CD4-positive, alpha-beta T cell treated with Interleukin-21 for 1 hour (primary cell): ENCODE measurements at regions not wholly inside any gene's neighbourhood (a gene's known extent, or its start where the extent isn't known, plus 50 kb on each side); places are given as distances from the start of the nearest gene placed in this dataset.
"Not testable (repeated sequence)": the region's sequence is repeated elsewhere in the genome, so short reads cannot be mapped to it uniquely, and the experiment has no call there.

Source experiments
- DNase-seq: peaks from one replicate; pipeline ENCODE4 v3.0.0-alpha.2; 2020

DNA sequence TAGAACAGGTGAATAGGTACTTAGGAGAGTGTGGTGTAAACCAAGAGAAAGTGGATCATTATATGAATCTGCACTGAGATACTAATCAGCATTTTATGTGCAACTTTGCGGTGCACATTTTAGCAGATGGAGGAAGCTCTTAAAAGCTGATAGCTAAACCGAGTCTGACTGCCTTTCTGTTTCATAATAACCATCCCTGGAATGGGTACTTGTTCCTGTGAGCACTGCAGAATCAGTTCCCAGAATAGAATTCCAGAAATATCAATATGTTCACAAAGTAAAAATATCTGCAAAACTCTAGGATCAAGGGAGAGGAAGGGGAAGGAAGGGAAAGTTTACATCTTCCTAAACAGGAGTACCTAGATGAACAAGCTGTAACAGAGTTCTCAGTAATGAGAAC, 432.2 kb upstream of the HNRNPA3 start:
- DNase-seq, result no peak

DNA sequence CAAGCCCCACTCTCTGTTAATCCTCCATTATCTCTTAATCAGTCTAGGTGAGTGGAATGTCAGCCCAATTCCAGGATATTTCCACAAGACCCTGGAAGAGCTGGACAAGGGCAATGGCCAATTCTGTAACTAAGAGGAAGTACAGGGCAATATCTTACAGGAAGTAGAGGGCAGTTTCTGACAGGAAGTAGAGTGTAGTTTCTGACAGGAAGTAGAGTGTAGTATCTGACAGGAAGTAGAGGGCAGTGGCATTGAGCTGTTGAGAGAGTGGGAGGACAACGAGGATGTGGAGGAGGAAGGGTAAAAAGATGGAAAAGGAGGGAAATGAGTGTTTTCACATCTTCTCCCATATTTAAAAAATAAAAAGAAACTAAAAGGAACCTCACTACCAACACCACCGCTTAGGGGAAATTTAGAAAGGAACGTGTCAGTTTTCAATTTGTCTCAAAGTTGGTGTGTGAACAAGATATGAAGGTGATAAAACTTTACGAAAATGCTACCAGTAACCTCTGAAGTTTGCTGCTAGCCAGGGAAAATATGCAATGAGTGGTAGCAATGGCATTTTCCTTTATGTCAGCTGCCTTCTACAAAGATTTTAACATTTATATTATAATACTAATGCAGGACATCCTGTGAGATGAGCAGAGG, 430.9 kb upstream of the HNRNPA3 start:
- no peak for DNase-seq

DNA sequence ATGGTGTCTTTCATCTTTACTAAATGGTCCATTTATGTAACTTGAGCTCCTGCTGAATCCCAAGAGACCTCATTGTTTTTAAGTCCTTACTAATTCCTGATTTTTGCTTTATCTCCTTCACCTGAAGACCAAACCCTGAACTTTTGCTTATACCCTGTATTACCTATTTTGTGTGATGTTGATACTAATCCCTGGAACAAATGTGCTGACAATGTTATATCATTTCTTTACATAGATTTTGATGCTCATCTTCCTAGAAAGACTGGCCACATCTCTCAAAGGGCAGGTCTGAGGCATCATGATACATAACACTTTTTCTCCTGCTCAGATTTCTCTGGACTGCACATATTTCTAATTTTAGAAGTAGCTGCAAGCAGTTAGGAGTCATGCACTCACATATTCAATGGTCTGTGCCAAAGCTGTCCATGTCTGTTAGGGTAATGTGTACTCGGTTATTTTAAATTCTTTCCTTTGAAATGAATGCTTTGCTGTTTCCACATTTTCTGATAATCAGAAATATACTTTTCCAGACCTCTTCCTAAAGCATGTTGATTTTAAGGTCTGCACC, 427.9 kb upstream of the HNRNPA3 start:
- no peak for DNase-seq

DNA sequence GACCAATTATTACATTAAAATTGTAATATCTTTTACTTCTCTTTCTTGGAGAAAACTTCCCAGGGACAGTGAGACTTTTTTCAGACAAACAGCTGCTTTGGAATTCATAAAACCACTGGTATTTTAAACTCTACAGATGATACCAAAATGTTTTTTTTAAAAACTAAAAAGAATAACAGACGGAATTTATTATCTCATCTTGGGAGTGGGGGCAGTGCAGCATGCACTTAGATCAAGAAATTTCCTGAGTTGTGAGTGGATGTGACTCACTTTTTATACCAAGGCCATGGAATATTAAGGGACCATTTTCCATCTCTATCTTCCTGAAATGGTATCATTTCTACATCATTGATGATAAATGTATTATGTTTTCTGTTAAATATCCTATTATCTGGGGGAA, 422.8 kb upstream of the HNRNPA3 start:
- DNase-seq, result no peak

DNA sequence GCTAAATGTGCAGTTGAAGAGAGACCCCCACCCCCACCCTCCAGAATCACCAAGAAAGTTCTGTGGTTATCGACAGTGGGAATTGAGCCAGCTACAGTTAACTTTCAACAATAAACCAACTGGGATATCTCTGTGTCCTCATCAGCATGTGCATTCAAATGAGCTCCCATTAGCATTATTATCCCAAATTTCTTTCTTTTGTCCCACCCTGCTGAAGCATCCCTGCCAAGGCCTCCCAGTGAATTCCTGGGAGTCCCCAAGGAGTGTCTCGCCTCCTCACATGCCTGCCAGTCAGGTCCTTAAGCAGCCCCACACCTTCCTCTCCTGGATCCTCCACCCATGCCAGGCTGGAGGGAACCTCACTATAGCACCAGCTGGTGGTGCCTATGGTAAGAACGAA, 422.1 kb upstream of the HNRNPA3 start:
- no peak for DNase-seq

DNA sequence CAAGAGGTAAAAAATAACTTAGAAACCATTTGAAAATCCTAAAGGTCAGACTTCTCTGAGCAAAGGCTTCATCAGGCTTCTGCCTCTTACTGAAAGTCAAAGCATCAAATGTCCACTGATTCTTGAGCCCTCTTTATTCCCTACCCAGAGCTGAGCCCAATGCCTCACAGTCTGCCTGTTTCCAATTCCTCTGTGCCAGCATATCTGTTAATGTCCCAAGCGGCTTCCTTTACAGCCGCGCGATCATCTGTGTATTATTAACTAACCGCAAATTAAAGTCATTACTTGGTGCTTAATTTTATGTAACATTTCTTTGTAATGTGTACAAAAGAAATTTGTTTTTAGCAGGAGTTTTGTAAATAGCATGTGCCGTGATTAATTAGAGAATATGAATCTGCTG, 418.8 kb upstream of the HNRNPA3 start:
- no peak for DNase-seq

DNA sequence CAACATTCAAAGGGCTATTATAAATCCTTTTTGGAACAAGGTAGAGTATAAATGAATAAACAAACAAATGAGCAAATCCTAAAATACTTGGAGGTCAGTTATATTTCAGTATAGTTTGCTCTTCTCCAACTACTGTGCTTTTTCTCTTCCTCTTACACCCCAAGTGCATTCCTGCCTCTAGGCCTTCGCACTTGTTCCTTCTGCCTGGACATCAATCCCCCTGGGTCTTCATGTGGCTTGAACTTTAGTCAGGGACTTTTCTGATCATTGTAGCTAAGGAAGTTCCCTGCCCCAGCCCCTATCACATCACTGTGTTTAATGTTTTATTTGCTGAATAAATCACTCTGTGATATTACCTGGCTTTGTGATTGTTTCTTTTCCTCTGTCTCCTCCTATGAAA, 418.2 kb upstream of the HNRNPA3 start:
- no peak for DNase-seq

DNA sequence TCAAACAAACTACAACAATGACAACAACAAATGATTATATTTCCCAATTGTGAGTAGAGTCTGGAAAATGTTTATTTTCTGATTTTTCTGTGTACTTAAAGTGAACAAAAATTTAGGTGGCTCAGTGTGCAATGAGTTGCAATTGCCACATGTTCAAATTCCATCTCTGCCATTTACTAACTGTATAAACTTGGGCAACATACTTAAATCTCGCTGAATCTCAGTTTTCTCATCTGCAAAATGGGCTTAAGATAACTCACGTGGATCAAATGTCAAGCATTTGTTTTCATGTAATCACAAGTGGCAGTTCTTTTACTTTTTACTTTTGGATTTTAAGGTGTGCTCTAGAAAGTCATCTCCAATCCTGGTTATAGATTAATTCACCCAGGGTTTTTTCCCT, 416.8 kb upstream of the HNRNPA3 start:
- no peak for DNase-seq

DNA sequence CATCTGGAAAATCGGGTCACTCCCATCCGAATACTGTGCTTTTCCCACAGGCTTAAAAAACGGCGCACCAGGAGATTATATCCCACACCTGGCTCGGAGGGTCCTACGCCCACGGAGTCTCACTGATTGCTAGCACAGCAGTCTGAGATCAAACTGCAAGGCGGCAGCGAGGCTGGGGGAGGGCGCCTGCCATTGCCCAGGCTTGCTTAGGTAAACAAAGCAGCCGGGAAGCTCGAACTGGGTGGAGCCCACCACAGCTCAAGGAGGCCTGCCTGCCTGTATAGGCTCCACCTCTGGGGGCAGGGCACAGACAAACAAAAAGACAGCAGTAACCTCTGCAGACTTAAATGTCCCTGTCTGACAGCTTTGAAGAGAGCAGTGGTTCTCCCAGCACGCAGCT, 415.9 kb upstream of the HNRNPA3 start:
- DNase-seq, result not testable (repeated sequence)

DNA sequence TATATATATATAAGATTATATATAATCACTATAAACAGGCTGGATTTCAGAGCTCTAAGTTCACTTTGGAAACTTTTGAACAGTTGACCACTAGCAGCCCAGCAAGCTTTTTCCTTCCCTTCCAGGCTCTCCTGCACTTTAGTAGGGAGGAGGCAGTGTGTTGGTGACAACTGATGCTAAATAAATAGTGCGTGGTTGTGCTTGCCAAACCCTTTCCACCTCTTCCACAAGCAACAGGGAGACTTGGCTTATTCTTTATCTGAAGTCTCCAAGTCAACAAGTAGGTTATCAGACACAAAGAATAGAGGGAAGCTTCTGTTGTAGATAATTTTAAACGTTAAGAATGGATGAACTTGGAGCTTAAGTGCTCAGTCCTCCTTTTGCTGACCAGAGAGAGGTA, 408.2 kb upstream of the HNRNPA3 start:
- no peak for DNase-seq

DNA sequence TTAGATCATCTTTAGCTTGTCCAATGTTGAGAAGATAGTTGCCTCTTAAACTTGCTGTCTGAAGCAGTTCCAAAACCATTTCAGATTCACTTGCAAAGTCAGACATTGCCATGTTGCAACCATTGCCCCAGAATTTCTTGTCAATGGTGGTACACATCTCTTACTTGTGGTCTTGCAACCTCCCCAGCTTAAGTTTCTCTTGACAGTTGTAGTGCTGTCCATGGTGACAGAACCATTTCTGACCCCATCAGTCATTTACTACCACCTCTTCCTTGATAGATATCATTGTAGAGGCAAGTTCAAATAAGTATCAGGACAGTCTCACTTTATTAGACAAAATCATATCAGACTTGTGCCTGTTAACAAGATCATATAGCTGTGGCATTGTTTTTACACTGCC, 407.2 kb upstream of the HNRNPA3 start:
- DNase-seq, result no peak

DNA sequence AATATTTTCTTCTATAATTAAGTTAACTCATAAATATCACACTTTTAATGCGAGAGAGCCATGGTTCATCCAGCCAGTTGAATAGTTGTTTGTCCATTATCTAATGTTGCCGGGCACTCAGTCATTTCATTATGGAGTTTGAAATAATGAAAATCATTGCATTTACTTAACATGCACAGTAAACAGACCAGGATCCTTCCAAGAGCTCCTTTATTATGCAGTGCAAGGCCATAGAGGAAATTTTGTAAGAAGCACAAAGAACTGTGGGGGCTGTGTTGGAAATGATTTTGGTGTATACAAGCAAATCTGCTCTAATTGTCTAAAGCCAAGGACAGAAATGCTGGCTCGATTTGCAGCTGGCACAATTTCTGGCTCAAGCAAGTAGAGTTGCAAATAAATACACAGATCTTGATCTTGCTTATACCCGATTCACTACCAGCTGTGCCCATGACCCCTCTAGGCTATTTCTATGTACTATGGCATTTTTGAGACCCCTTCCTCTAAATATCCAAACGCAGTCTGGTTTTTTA, 400.3 kb upstream of the HNRNPA3 start:
- DNase-seq, result no peak

DNA sequence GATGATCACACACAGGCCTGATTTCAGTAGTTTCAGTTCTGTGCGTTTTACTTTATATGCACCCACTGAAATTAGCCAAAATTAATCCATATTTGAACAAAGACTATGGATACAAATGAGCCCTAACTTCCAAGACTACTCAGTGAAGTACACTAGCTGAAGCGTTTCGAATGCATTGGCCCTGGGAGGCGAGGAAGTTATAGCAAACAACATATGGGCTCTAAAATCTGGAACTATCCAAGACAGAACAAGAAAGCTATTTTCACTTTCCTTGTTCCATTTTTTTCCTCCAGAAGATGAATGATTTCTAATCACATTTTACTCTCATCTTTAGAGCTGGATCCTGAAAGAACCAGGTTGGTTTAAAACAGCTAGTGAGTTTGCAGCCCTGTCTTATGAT, 399.4 kb upstream of the HNRNPA3 start:
- no peak for DNase-seq

DNA sequence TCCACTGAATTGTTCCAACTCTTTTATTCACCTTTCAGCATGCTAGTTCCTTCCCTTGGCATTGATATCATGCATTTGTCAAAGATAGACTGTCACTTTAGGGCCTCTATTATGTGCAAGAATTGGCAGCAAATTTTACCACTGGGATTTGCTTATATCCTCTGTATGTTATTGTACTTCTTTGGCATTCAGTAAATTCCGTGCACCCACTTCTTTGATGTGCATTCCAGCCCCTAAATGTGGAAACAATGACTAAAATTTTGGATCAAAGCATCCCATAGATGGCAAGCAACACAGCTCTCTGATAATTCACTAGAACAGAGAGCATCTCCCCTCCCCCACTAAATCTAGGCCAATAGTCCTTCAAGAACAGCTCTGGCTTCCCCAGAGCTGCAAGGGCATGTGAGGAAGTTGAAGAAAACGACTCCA, 399.0 kb upstream of the HNRNPA3 start:
- no peak for DNase-seq

DNA sequence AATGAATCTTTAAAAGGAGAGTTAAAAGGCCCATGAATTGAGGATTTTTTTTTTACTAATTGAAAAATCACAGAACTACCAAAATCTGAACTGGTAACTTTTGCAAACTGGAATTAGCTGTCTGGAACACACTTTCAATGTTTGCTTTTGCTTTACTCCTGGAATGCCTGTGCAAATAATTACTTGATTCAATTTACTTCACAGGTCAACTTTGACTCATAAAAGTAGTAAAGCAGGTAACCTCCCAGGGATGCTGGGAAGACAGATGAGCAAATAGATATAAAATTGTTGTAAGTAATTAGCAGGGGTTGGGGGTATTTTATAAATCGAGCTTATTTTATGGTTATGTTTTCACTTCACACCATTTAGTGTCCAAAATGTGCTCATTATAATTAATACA, 398.3 kb upstream of the HNRNPA3 start:
- DNase-seq, result no peak

DNA sequence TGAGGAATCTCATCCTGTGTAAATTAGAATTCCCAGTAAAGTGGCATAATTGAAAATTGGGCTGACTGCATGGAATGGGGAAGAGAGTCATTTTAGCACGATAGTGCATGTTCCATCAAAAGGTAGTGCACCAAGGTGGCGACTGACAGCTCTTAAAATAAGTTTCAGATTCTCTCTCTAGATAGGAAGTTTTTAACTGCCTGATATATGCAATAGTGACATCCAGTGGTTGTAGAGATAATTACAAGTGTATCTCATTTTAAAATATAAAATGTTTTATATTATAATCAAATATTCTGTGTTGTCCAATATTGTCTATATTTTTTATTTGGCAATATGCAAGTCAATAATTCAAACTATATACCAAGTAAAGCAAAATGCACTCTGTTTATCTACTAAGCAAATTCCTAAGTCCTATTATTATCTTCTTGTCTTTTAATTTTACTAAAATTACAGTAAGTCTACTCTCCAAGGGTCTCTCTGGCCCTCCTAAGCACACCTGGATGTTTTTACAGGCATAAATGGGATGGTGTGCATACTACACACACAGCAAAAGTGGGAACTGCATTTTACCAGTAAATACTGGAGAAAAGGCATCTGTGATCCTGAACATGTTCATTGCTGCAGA, 397.7 kb upstream of the HNRNPA3 start:
- DNase-seq, result peak; percentile 39

DNA sequence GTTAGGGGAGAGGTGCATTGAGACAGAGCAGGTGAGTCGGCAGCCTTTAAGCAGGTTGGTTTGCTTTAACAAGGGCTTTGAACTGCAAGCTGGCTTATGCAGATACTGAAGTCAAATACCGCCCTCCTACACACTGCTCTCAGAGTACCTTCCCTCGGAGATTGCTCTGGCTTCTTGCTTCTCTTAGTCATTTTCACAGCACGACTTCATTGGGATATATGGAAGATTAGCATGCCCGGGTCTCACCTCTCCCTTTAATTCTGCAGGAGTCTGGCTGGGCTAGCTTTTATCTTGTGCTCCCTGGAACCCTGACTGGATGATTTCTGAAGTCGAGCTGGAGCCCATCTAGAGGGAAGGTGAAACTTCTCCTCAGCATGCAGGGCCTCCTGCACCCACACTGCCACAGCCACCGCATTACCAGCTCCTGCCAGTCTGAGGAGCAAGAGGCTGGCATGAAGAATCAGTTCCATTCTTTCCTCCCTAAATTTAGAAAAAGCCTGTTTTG, 395.5 kb upstream of the HNRNPA3 start:
- DNase-seq, result peak; percentile 12

DNA sequence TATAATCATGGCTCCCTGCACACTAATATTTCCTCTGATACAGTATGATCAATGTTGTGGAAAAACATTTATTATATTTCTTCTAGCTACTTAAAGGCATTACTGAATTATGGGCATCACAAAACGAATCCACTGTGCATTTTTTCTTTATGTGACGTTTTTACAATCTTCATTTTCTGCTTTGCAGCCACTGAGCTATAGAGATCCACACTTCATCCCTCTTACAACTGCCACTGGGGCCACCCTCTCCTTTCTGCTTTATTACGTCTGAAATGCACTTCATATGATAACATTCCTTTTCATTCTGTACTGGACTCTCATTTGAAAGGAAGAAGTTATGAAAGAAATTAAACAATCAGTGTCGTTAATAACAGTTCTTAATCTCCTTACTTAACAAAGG, 394.5 kb upstream of the HNRNPA3 start:
- no peak for DNase-seq

DNA sequence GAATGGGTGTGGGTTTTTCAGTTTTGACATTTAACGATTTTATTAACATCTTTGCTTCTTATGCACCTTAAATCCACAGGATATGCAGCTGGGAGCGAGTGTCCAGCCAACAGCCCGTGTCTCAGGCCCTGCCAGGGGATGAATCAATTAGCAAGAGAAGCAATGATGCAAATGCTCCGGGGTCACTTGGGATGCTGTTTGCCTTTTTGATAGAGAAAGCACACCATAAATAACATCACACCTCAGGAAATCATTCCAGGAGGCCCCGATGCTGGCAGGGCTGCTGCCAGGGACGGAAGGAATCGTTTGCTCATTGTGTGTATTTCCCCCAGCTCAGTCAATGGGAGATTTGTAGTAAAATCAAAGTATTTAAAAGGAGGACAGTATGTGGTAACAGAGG, 394.0 kb upstream of the HNRNPA3 start:
- DNase-seq, result no peak

DNA sequence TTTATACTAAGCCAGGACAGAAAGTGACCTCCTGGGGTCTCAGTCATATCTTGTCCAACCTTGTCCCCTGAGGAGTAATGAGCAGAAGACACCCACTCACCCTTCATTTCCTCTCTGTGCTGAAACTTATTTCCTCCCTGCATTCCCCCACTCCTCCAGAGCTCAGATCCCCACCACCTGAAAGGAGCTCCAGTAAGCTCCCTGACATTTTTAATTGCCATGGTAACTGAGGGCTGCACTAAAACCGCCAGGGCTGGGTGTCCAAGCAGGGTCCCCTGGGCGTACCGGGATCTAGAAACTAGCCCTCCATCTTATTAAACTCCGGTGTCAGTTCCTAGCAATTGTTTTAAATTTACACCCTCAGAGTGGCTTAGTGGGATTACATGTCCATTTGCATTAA, 393.3 kb upstream of the HNRNPA3 start:
- DNase-seq, result no peak

DNA sequence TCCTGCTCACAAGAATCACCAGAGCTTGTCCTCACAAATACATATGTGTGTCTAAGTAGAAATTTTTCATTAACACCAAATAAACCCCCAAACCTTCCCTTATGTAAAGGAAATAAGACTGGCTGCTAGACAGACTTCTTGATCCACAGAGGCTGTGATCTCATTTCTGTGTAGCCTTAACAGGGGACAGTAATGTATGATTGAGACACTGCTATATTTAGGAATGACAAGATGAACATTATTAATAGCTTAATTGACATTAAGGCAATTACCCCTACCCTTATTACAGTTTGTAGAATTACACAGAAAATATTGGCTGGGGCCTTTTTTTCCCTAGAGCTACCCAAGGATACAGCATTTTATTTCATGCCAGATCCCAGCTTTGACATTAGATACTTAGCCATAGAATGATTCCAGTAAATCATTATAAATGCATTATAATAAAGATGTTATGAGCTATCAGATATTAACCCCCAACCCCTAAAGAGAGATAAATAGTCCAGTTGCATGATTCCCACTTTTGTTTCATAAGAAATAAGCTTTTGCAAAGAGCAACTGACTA, 392.1 kb upstream of the HNRNPA3 start:
- DNase-seq, result no peak

DNA sequence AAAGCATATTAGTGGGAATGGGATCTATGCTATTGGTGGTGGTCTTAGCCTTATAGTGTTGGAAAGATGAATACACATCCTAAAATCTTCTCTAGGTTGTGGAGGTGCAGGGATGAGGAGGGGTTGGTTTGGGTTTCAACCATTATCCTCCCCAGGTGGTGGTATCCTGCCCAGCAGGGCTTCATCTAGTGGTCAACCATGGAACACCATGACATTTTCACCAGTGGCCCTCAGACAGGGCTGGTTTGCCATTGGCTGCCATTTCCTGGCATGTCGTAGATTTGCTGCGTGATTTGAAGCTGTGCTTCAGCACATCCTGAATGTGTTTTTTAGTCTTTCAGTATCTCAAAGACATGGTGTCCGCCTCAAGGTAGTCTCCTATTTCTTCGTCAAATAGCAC, 391.2 kb upstream of the HNRNPA3 start:
- no peak for DNase-seq

DNA sequence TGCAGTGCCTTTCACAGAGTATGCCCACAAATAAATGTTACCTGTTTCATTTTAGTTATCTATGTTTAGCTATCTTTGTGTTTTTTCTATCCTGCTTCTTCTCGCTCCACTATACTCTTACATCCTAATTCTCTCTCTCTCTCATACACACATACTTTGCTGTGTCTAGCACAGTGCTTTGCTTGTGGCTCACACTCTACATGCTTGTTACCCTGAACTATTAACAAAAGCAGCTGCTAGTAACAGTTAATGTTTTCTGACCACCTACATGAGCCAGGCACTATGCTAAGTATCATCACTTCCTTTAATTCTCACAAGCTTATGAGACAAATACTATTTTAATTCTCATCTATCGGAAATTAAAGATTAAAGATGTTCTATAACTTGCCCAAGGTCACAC, 390.5 kb upstream of the HNRNPA3 start:
- no peak for DNase-seq

DNA sequence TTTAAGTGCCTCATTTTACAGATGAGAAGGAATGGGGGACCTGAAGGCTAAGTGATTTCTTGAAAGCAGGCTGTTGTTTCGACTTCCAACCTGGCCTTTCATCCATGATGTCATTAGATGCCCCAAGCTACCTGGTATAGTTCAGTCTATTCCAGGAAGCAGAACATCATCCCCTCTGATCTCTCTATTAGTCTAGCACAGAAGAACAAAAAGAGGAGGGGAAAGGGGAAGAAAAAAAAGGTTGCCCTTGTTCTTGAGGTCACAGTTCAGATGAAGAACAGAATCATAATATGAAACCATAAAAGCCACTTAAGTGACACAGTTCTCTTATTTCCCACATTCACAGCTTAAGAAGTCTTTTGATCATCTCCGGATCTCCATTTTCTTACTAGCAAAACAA, 386.2 kb upstream of the HNRNPA3 start:
- peak; percentile 71 for DNase-seq
